ENCODE measurements at regions not wholly inside any gene's neighbourhood (a gene's known extent, or its start where the extent isn't known, plus 50 kb on each side); places are given as distances from the start of the nearest gene placed in this dataset.
"Not testable (repeated sequence)": the region's sequence is repeated elsewhere in the genome, so short reads cannot be mapped to it uniquely, and the experiment has no call there.

- no peak for DNase-seq (ENCODE audit: low read depth in 2 of 2)
Observed at GRCh38 chr1:243996223-243996622, 54.9 kb upstream of the ZBTB18 start.

GRCh38 chr1:243991650-243992049 lies 59.4 kb upstream of the ZBTB18 start:
- DNase-seq (ENCODE audit: low read depth in 2 of 2), result no peak

GRCh38 chr1:243984788-243985187 lies 66.3 kb upstream of the ZBTB18 start:
- DNase-seq (ENCODE audit: low read depth in 2 of 2), result no peak

- DNase-seq (ENCODE audit: low read depth in 2 of 2), result no peak
Observed at GRCh38 chr1:243982447-243983018, 68.5 kb upstream of the ZBTB18 start.

GRCh38 chr1:243980471-243980870 lies 70.6 kb upstream of the ZBTB18 start:
- no peak for DNase-seq (ENCODE audit: low read depth in 2 of 2)

GRCh38 chr1:243980071-243980470 lies 71.0 kb upstream of the ZBTB18 start:
- DNase-seq (ENCODE audit: low read depth in 2 of 2), result no peak

- DNase-seq (ENCODE audit: low read depth in 2 of 2), result no peak
Observed at GRCh38 chr1:243979396-243979795, 71.7 kb upstream of the ZBTB18 start.

- DNase-seq (ENCODE audit: low read depth in 2 of 2), result no peak
Observed at GRCh38 chr1:243977094-243977493, 74.0 kb upstream of the ZBTB18 start.

GRCh38 chr1:243974451-243975292 lies 76.4 kb upstream of the ZBTB18 start:
- no peak for DNase-seq (ENCODE audit: low read depth in 2 of 2)

- DNase-seq (ENCODE audit: low read depth in 2 of 2), result no peak
Observed at GRCh38 chr1:243973169-243973568, 77.9 kb upstream of the ZBTB18 start.

GRCh38 chr1:243970077-243970476 lies 81.0 kb upstream of the ZBTB18 start:
- no peak for DNase-seq (ENCODE audit: low read depth in 2 of 2)

- no peak for DNase-seq (ENCODE audit: low read depth in 2 of 2)
Observed at GRCh38 chr1:243968413-243968812, 82.7 kb upstream of the ZBTB18 start.

GRCh38 chr1:243964915-243965314 lies 86.2 kb upstream of the ZBTB18 start:
- no peak for DNase-seq (ENCODE audit: low read depth in 2 of 2)

- DNase-seq (ENCODE audit: low read depth in 2 of 2), result no peak
Observed at GRCh38 chr1:243963571-243963970, 87.5 kb upstream of the ZBTB18 start.

- no peak for DNase-seq (ENCODE audit: low read depth in 2 of 2)
Observed at GRCh38 chr1:243962541-243962940, 88.5 kb upstream of the ZBTB18 start.

- no peak for DNase-seq (ENCODE audit: low read depth in 2 of 2)
Observed at GRCh38 chr1:243959998-243960397, 91.1 kb upstream of the ZBTB18 start.

- no peak for DNase-seq (ENCODE audit: low read depth in 2 of 2)
Observed at GRCh38 chr1:243957141-243957540, 93.9 kb upstream of the ZBTB18 start.

GRCh38 chr1:243956450-243956849 lies 94.6 kb upstream of the ZBTB18 start:
- no peak for DNase-seq (ENCODE audit: low read depth in 2 of 2)

GRCh38 chr1:243951207-243951606 lies 99.9 kb upstream of the ZBTB18 start:
- DNase-seq (ENCODE audit: low read depth in 2 of 2), result not testable (repeated sequence)

GRCh38 chr1:243950166-243950565 lies 100.1 kb upstream of the AKT3 start:
- DNase-seq (ENCODE audit: low read depth in 2 of 2), result no peak

- DNase-seq (ENCODE audit: low read depth in 2 of 2), result peak in 1 of 2 donors; percentile 4
Observed at GRCh38 chr1:243946946-243947345, 96.9 kb upstream of the AKT3 start.

- DNase-seq (ENCODE audit: low read depth in 2 of 2), result no peak
Observed at GRCh38 chr1:243946253-243946652, 96.2 kb upstream of the AKT3 start.

- DNase-seq (ENCODE audit: low read depth in 2 of 2), result no peak
Observed at GRCh38 chr1:243945727-243946126, 95.7 kb upstream of the AKT3 start.

Measured in stimulated activated CD8-positive, alpha-beta memory T cell treated with anti-CD3 and anti-CD28 coated beads, Interleukin-2, amount 100 ng/mL, for 48 hours (primary cell).